GM21717 (cell line): ENCODE measurements at regions not wholly inside any gene's neighbourhood (a gene's known extent, or its start where the extent isn't known, plus 50 kb on each side); places are given as distances from the start of the nearest gene placed in this dataset.
"Not testable (repeated sequence)": the region's sequence is repeated elsewhere in the genome, so short reads cannot be mapped to it uniquely, and the experiment has no call there.

Experiments
- ATAC-seq: cut with Tn5 transposase; IDR thresholded peaks from one replicate; pipeline ENCODE4 v1.9.1; 2021; ENCODE audit warnings: mild to moderate bottlenecking, moderate library complexity; ENCODE audit not compliant: unreplicated experiment

DNA sequence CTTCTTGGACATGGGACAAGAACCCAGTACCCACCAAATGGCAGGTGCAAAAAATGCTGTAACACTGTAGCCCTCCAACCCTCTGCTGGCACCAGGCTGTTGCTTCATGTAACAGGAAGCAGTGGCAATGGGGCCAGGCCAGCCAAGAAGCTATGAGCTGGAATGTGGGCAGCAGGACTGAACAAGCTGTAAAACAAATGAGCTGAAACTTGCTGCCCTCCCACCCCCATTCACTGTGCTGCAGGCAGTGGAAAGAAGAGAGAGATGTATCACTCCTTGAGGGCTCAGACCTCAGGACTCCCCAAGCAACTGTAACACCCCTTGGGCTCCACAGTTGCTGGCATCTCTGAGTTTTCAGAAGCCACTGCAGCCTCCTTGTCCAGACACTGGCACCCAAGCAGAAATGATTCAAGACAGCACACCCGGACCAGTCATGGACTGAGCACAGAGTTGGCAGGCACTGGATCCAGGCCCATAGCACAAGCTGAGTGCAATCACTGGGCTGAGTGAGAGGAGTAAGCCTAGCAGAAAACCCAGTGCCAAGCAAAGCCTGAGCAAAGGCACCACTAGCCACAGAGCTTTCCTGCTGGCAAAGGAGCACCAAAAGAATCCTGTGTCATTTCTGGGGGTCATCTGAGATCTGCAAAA, 321.4 kb upstream of the CXADR start:
- no peak for ATAC-seq

DNA sequence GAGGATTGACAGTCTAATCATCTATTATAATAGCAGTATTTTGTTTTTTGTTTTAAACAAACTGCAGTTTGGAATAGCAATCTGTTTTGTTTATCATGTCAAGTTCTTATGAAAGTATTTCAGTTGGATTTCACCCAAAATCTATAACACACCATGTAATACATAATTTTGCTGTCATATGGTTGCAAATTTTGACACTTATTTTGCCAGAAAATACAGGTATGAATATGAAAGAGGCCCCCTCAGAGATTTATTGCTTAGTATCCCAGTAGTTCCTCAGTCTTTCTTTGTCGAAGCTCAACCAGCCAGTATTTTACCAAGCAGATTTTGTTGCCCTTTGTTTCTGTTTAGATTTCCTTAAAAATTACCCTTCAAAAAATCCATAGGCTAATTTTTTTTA, 317.5 kb upstream of the CXADR start:
- no peak for ATAC-seq

DNA sequence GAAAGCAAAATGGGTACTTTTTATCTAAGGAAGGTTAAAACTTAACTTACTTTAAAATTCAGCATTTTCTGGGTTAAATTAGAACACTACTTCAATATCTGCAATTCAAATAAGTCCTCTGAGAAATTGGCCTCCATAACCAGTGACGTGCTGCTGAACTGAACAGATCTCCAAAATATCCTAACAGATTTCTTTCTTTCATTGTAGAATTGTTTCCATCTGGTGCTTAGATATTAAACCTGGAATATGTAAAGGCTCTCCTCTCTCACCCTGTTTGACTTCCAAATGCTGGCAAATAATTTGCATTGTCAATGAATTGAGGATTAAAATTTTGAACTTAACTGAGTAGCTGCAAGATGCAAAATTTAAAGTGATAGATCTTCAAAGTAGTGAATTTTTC, 316.9 kb upstream of the CXADR start:
- no peak for ATAC-seq

DNA sequence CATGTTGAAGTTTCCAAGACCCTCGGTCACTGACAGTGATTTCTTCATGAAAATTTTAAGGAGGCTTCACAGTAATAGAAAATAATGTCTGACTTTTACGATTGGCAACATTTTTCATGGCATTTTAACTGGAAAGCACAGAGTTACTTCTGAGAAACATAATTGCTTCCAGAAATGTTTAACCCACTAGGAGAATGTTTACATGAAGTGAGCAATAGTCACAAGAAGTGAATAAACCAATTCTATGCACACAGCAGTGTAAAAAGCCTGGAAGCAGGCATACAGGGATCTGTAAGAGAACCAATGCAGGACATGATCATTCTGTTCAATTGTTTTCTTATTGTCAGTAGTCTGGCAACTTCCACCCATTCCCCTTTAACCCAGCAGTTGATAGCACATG, 316.2 kb upstream of the CXADR start:
- no peak for ATAC-seq

DNA sequence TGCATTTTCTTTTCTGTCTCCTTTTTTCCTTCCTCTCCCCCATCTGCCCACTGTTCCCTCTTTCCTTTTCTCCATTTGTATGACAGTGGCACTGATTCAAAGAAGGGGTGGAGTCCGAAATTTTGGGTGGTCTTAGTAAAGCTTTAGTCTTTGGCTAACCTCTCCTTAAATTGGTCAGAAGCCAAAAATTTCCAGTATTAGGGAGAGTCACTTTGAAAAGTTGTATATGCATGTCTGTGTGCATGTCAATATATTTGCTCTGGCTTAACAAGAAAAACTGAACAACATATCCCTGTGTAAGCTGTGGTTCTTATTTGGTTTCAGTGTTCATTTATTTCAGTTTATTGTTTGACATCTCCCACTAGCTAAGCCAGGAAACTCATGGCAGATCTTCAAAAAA, 314.8 kb upstream of the CXADR start:
- no peak for ATAC-seq

DNA sequence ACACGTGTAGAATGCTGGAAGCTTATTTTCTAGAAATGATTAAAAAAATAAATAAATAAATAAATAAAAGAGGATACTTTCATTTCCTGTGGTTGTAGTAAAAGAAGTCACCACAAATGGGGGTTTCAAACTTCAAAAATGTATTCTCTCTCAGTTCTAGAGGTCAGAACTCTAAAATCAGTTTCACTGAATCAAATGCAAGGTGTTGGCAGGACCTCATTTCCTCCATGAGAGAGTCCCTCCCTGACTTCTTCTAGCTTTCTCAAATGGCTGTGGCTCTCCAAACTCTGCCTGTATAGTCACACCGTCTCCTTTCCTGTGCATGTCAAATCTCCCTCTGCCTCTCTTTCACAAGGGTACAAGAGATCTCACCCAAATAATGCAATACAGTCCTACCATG, 312.6 kb upstream of the CXADR start:
- ATAC-seq: no peak

DNA sequence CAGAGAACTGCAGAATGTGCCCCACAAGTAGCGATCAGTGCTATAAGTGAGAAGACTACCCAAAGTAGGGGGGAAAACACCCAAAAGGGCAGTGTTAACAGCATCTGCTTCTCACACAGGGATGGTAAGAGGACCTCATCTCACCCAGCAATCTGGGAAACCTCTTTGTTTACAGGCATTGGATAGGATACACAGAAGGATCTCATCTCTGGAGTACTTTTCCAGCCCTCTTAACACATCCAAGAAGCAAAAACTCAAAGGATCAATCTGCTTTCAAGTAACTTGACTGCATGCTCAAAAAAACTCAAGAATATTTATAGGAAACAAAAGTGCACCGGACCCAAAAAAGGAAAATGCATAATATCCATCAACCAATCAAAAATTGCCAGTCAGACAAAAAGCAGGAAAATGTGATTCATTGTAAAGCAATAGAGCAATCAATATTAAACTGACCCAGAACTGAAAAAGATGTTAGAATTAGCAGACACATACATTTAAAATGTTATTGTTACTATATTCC, 311.0 kb upstream of the CXADR start:
- ATAC-seq: no peak

DNA sequence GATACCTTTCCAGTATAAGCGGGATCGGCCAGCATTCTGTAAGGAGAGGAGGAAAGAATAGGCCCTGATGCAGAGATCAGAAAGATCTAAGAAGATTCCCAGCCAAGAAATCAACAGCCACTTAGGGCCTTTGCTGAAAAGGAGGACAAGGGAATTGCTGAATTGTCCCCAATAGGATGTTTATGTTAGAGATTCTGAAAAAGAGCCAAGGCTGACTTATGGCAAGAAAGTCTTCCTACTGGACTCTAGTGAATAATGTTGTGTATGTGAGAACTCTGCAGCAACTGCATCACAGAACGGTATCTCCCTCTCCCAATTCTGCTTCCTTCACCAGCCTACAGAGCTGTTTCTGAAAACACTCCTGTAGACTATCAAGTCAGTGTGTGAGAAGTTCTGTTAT, 298.0 kb upstream of the CXADR start:
- ATAC-seq: no peak

DNA sequence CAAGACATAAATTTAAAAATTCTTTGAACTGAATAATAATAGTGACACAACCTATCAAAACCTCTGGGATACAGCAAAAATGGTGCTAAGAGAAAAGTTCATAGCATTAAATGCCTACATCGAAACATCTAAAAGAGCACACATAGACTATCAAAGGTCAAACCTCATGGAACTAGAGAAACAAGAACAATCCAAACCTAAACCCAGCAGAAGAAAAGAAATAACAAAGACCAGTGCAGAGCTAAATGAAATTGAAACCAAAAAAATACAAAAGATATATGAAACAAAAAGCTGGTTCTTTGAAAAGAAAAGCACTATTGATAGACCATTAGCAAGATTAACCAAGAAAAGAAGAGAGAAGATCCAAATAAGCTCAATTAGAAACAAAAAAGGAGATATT, 293.8 kb upstream of the CXADR start:
- not testable (repeated sequence) for ATAC-seq

DNA sequence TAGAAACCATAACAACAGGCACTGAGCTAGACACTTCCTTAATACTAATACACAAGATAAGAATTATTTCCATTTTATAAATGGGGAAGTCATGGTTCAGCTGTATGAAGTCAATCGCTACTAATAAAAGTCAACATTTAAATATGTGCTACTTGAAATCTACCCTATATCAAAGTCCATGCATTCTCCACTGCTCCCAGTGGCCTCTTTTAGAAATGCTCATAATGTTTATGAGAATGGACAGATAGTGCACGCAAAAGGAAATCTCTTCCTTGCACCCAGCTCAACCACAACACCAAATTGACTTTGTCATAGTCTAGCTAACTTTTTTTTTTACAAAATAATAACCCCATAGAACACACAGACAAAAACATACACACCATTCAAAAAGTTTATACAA, 281.7 kb upstream of the CXADR start:
- no peak for ATAC-seq

DNA sequence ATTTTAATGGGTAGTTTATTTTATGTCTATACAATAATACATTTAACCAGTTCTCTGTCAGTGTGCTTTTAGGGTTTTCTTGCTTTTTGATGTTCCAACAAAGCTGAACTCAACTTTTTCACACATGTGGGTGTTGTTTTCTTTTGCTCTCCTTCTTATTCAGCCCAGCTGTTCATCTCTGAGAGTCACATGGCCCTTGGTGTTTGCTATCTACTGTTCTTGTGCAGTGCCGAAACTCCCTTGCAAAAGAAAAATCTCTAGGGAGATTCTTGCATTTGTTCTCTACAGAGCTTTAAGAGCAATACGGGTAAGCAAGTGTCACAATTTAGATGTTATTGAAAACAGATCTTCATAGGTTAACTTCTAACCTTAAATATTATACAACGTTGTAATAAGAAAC, 281.1 kb upstream of the CXADR start:
- no peak for ATAC-seq

DNA sequence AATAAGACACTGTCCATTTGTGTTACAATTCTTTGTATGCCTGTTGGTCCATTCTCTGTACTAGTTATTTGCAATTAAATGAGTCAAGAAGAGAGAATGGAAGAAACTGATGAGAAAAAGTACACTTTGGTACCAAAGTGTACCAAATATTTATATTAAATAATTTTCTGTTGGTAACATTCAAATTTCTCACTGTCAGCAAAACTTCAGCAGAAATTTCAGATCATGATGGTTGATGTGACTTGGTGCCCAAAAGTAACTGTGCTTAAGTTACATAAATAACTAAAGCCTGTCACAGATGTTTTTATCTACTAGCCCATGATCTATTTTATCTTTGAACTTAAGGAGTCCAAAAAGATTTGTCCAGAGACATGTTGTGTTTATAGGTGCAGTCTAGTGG, 274.4 kb upstream of the CXADR start:
- ATAC-seq: no peak

DNA sequence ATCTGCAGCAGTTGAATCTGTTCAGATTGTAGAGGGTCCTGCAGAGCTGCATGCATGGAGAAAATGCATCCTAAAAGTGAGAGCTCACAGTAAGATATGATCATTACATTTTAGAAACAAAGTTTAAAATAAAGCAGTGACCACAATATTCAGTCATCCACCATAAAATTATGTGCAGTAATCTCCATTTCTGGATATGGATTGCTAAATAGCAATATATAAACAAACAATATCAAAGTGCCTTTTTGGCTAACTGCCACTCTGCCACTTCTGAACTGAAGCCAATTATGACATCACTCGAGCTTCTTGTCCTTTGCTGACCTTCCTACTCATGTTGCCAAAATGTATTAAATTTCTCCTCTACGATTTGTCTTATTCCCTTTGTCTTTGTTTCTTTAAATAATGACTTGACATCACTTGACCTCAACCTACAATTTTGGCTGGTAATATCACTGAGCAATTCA, 262.0 kb upstream of the CXADR start:
- ATAC-seq: no peak

DNA sequence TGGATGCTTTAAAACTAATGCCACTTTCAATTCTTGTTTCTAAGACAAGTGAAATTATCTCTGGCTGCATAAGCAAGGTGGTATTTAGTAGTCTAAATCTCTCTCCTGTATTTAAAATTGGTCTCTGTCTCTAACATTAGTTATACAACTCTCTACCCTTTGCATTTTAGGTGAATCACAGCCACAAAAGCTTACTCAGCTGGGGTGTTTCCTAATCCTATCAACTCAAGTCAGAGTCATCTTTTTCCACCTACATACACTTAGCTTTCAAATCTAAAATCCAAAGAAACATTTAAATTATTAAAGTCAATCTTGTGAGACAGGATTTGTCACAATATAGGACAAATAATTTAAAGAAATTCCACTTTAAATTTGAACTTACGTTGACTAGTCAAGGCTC, 255.1 kb upstream of the CXADR start:
- ATAC-seq: no peak

DNA sequence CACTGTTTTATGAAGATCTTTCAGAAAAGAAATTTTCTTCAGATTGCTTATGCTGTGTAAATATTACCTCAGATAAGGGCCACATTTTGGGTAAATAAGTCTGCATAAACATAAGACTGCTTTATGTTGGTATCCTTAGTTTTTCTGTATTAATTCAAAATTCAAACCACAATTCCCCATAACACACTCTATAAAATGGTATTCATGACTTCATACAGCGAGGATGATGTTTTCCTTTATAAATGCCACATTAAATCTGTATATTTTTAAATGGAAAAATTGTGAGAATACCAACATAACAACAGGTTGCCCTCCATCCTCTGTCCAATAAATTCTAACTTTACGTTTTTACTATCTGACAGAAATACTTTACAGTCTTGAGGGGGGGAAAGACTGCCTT, 248.7 kb upstream of the CXADR start:
- ATAC-seq: no peak

DNA sequence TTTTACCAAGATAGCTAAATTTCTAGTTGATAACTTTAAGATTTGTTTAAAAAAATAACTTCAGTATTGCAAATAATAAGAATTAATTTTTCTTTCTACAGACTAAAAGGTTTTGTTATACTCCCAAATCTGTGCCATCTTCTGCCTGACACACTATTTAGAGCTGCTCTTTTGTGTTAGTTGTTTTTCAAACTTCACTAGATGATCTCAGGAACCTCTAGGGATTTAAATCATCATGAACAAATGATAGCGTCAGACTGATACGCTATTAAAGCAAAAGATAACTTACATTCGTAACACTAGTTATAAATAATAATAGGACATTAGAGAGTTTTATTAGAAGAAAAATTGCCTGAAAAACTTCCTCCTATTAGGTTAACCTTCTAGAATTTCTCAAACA, 243.1 kb upstream of the CXADR start:
- ATAC-seq: no peak

DNA sequence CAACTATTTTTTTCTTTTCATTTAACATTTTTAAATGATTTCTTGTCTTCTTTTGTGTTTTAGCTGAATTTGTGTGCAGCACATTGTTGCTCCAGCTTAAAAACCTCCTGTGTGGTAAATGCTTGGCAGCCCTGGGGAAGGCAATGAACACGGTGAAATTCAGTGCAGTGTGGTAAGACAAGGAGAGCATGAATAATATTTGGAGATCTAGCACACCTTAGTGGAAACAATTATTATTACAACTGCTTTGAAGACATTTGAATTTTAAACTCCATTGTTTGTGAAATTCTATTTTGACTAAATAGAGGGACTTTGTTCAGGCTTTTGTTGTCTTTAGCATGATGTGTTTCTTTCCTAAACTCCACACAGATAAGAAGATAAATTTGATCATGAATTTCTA, 242.6 kb upstream of the CXADR start:
- no peak for ATAC-seq

DNA sequence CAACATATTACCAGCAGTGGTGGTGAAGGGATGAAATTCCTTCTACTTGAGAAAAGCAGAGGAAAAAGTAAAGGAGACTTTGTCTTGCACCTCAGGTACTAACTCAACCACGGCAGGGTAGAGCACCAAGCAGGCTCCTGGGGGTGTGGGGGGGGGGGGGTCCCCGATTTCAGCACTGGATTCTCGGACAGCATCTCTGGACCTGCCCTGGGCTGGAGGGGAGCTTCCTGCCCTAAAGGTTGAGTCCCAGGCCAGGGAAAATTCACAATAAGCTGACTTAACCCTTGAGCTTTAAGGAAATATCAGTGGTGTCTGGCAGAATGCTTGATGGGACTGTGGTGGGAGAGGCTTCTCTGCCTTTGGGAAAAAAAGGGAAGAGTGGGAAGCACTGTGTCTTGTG, 233.2 kb upstream of the CXADR start:
- no peak for ATAC-seq

DNA sequence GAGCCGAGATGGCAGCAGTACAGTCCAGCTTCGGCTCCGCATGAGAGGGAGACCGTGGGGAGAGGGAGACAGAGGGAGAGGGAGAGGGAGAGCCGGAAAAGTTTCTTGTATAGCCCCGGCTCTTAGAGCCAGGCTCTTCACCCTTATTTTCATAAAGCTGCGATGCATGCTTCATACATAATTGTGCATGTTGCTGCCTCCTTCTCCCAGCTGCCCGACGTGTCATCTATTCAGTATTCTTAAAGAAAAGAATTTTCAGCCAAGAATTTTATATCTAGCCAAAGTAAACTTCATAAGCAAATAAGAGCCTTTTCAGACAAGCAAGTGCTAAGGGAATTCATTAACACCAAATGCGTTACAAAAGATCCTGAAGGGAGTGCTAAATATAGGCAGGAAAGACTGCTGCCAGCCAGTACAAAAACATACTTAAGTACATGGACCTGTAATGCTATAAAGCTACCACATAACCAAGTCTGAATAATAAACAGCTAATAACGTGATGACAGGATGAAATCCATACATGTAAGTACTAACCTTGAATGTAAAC, 219.8 kb upstream of the CXADR start:
- ATAC-seq: not testable (repeated sequence)

DNA sequence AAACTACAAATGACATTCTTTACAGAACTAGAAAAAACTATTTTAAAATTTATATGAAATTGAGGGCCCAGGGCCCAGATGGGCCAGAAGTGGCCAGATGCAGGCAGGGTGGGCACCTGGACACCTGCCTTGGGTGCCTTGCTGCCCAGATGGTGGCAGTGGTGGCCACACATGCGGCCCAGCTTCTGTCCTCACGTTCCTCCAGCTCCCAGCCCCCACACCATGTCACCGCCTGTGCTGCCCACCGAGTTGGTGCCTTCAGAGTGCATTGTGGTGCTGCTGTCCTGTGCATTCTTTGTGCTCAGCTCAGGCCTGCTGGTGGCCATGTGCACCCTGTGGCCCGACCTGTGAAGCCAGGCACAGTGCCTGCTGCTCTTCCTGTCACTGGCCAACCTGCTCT, 216.8 kb upstream of the CXADR start:
- no peak for ATAC-seq

DNA sequence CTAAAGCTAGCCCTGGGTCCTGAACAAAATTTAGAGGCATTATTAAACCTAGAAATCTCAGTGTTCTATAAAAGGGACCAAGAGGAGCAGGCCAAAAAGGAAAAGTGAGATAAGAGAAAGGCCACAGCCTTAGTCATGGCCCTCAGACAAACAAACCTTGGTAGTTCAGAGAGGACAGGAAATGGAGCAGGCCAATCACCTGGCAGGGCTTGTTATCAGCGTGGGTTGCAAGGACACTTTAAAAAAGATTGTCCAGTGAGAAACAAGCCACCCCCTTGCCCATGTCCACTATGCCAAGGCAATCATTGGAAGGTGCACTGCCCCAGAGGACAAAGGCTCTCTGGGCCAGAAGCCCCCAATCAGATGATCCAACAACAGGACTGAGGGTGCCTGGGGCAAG, 213.3 kb upstream of the CXADR start:
- not testable (repeated sequence) for ATAC-seq

DNA sequence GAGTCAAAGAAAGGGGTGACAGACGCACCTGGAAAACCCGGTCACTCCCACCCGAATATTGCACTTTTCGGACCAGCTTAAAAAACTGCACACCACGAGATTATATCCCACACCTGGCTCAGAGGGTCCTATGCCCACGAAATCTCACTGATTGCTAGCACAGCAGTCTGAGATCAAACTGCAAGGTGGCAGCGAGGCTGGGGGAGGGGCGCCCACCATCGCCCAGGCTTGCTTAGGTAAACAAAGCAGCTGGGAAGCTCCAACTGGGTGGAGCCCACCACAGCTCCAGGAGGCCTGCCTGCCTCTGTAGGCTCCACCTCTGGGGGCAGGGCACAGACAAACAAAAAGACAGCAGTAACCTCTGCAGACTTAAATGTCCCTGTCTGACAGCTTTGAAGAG, 185.1 kb upstream of the CXADR start:
- ATAC-seq: not testable (repeated sequence)

DNA sequence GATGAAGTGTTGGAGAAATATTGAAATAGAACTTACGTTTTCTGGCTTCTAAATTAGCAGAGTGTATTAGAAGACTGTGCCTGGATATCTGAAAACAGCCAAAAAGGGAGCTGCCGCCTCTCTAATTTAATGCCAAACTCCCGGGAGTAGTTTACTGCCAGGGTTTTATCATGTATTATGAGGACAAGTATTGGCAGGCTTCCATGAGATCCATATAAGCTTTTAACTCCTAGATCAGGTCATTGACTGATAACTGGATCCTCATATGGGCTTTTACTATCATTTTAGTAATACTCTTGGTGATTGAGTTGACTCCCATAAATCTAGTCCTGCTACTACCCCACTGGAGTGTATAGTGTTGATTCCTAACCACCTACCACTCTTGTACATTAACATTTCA, 178.4 kb upstream of the CXADR start:
- no peak for ATAC-seq
